Keratinocyte (primary cell): ENCODE measurements at regions not wholly inside any gene's neighbourhood (a gene's known extent, or its start where the extent isn't known, plus 50 kb on each side); places are given as distances from the start of the nearest gene placed in this dataset.

Source experiments
- DNase-seq: peaks from one replicate; pipeline ENCODE4 v3.0.0-alpha.2; 2011; ENCODE audit warnings: low read depth, missing footprints, low spot score
- FAIRE-seq: peaks from 2 replicates; lab custom pipeline; 2011; peaks lifted over from hg19 to GRCh38; lab: Jason Lieb, UNC
- H2AFZ ChIP-seq: 2 replicates; pipeline ENCODE4 v1.6.0; 2012; ENCODE audit warnings: low read length, control low read depth, inconsistent platforms; ENCODE audit not compliant: control insufficient read depth
- H3K27ac ChIP-seq: 2 replicates; pipeline ENCODE4 v1.5.1; 2011; ENCODE audit warnings: low read length; ENCODE audit not compliant: control insufficient read depth, insufficient read depth
- H3K27me3 ChIP-seq: 3 replicates; pipeline ENCODE4 v1.6.0; 2011; ENCODE audit warnings: low read length; ENCODE audit not compliant: control insufficient read depth, insufficient read depth; ENCODE audit errors: extremely low read depth
- H3K36me3 ChIP-seq, 2 experiments: 2 replicates in 1 of 2; 3 replicates in 1 of 2; pipeline ENCODE4 v1.5.1; 2011; ENCODE audit warnings: low read length in 2 of 2, mild to moderate bottlenecking in 1 of 2; ENCODE audit not compliant: control insufficient read depth in 2 of 2, insufficient read depth in 2 of 2; ENCODE audit errors: extremely low read depth in 1 of 2
- H3K4me1 ChIP-seq: 3 replicates; pipeline ENCODE4 v1.5.1; 2011; ENCODE audit warnings: low read length; ENCODE audit not compliant: control insufficient read depth, insufficient read depth; ENCODE audit errors: extremely low read depth
- H3K4me2 ChIP-seq: 3 replicates; pipeline ENCODE4 v1.6.0; 2011; ENCODE audit warnings: low read depth, low read length; ENCODE audit not compliant: control insufficient read depth, insufficient read depth; ENCODE audit errors: extremely low read depth
- H3K4me3 ChIP-seq, 3 experiments: fragments of 200-600 bp in 1 of 3; sonication (generic) in 1 of 3; 2 replicates in 2 of 3; 3 replicates in 1 of 3; pipeline ENCODE4 v1.5.1; 2011 to 2016; ENCODE audit warnings: low read length in 3 of 3, mild to moderate bottlenecking in 3 of 3, control low read depth in 2 of 3, inconsistent platforms in 1 of 3, low read depth in 1 of 3, mixed read lengths in 1 of 3, mixed run types in 1 of 3, moderate library complexity in 1 of 3; ENCODE audit not compliant: control insufficient read depth in 2 of 3, insufficient read depth in 2 of 3; ENCODE audit errors: extremely low read depth in 1 of 3
- H3K79me2 ChIP-seq: 2 replicates; pipeline ENCODE4 v1.6.0; 2012; ENCODE audit warnings: low read length; ENCODE audit not compliant: control insufficient read depth, insufficient read depth
- H3K9ac ChIP-seq: 3 replicates; pipeline ENCODE4 v1.6.0; 2011; ENCODE audit warnings: low read length; ENCODE audit not compliant: control insufficient read depth, insufficient read depth; ENCODE audit errors: extremely low read depth
- H3K9me1 ChIP-seq: 3 replicates; pipeline ENCODE4 v1.6.0; 2011; ENCODE audit warnings: low read length; ENCODE audit not compliant: control insufficient read depth, insufficient read depth; ENCODE audit errors: extremely low read depth
- H3K9me3 ChIP-seq: 2 replicates; pipeline ENCODE4 v1.5.1; 2012; ENCODE audit warnings: low read depth, low read length; ENCODE audit not compliant: control insufficient read depth
- H4K20me1 ChIP-seq: 3 replicates; pipeline ENCODE4 v1.6.0; 2011; ENCODE audit warnings: low read length; ENCODE audit not compliant: control insufficient read depth, insufficient read depth; ENCODE audit errors: extremely low read depth
- EZH2 ChIP-seq: IDR thresholded peaks from one replicate; pipeline ENCODE4 v1.6.1; 2012; ENCODE audit warnings: inconsistent platforms, mild to moderate bottlenecking, low read length, moderate library complexity
- dilution Hi-C: fragments of 300-500 bp; cut with MboI; formaldehyde crosslinking; loops from one replicate; pipeline ENCODE4 v1.7.0; 2020; ENCODE audit warnings: low sequenced_read_pairs; ENCODE audit not compliant: extremely low pct_ligation_motif_present
- TF ChIP-seq, protein P1 (sequence below), 3 experiments: IDR thresholded peaks in 1 of 3; conservative IDR thresholded peaks in 1 of 3; optimal IDR thresholded peaks in 1 of 3; 2 replicates in 2 of 3; 3 replicates in 1 of 3; pipeline versions ENCODE3 to v1.5.1; 2011; ENCODE audit warnings: low read length in 3 of 3, mild to moderate bottlenecking in 3 of 3, moderate library complexity in 2 of 3, control low read depth in 1 of 3, inconsistent platforms in 1 of 3; ENCODE audit not compliant: insufficient read depth in 2 of 3; ENCODE audit errors: extremely low read depth in 1 of 3

DNA sequence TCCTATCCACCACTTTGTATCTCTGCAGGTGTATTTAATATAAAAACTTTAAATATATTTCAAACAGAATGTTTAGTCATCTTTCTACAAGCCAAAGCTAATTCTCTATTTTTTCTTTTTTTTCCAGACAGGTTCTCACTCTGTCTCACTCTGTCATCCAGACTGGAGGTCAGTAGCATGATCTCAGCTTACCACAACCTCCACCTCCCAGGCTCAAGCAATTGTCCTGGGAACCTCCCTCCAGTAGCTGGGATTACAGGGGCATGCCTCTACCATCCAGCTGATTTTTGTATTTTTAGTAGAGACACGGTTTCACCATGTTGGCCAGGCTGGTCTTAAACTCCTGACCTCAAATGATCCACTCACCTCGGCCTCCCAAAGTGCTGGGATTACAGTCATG is 202.6 kb downstream of the VGLL3 start:
- no peak overlapping the region for H3K27ac ChIP-seq
- no peaks in the 10 kb centered on the region for H3K79me2 ChIP-seq
- no peak overlapping the region for H3K9ac ChIP-seq
- no peak for DNase-seq
- H3K9me3 ChIP-seq: no peaks in the 10 kb centered on the region
- no peak for TF ChIP-seq EZH2
- TF ChIP-seq, protein P1, sequence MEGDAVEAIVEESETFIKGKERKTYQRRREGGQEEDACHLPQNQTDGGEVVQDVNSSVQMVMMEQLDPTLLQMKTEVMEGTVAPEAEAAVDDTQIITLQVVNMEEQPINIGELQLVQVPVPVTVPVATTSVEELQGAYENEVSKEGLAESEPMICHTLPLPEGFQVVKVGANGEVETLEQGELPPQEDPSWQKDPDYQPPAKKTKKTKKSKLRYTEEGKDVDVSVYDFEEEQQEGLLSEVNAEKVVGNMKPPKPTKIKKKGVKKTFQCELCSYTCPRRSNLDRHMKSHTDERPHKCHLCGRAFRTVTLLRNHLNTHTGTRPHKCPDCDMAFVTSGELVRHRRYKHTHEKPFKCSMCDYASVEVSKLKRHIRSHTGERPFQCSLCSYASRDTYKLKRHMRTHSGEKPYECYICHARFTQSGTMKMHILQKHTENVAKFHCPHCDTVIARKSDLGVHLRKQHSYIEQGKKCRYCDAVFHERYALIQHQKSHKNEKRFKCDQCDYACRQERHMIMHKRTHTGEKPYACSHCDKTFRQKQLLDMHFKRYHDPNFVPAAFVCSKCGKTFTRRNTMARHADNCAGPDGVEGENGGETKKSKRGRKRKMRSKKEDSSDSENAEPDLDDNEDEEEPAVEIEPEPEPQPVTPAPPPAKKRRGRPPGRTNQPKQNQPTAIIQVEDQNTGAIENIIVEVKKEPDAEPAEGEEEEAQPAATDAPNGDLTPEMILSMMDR (optimal IDR thresholded peaks at IDR 0.05 in 1 of 3, IDR thresholded peaks at IDR 0.05 in 1 of 3, conservative IDR thresholded peaks at IDR 0.05 in 1 of 3; ENCODE audit: extremely low read depth in 1 of 3, insufficient read depth in 2 of 3, low read length in 3 of 3): no peak
- no peaks in the 10 kb centered on the region for H3K27me3 ChIP-seq
- FAIRE-seq: no peak
- H4K20me1 ChIP-seq: no peaks in the 10 kb centered on the region
- no peak overlapping the region for H2AFZ ChIP-seq
- H3K4me2 ChIP-seq: no peak overlapping the region
- H3K4me1 ChIP-seq: peaks cover 1% of the 10 kb centered on the region
- H3K4me3 ChIP-seq: no peak overlapping the region
- dilution Hi-C loops: no loop called here
- H3K36me3 ChIP-seq: no peaks in the 10 kb centered on the region
- no peaks in the 10 kb centered on the region for H3K9me1 ChIP-seq

DNA sequence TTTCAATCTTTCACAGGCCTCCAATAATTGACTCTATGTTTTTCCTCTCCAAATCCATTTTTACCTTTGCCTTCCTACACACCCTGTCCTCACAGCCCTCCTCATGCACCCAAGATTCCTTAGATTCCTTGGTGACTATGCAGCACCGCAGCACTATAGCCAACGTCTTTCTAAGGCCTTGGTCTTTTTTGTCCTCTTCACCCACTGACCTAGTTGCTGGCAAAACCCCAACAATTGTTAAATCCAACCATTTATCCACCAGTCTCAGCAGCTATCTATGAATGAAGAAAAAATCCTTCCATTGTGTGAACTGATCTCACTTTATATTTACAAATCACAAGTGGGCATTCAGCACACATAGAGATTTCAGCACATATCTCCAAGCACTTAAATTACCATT is 203.9 kb downstream of the VGLL3 start:
- dilution Hi-C loops: no loop called here
- no peak for TF ChIP-seq EZH2
- TF ChIP-seq, protein P1 (optimal IDR thresholded peaks at IDR 0.05 in 1 of 3, IDR thresholded peaks at IDR 0.05 in 1 of 3, conservative IDR thresholded peaks at IDR 0.05 in 1 of 3; ENCODE audit: extremely low read depth in 1 of 3, insufficient read depth in 2 of 3, low read length in 3 of 3): no peak
- no peaks in the 10 kb centered on the region for H3K9me1 ChIP-seq
- no peak overlapping the region for H3K9ac ChIP-seq
- no peak for FAIRE-seq
- H3K27ac ChIP-seq: no peak overlapping the region
- H3K4me2 ChIP-seq: no peak overlapping the region
- no peaks in the 10 kb centered on the region for H3K9me3 ChIP-seq
- no peak for DNase-seq
- H3K27me3 ChIP-seq: no peaks in the 10 kb centered on the region
- no peak overlapping the region for H2AFZ ChIP-seq
- no peaks in the 10 kb centered on the region for H4K20me1 ChIP-seq
- H3K4me3 ChIP-seq: no peak overlapping the region
- H3K4me1 ChIP-seq: no peaks in the 10 kb centered on the region
- H3K36me3 ChIP-seq: no peaks in the 10 kb centered on the region
- no peaks in the 10 kb centered on the region for H3K79me2 ChIP-seq
